COLO668 (cell line): ENCODE measurements at regions not wholly inside any gene's neighbourhood (a gene's known extent, or its start where the extent isn't known, plus 50 kb on each side); places are given as distances from the start of the nearest gene placed in this dataset.

Experiments
- DNase-seq: peaks from one replicate; lab custom pipeline; 2025; ENCODE audit not compliant: unreplicated experiment; lab: John Stamatoyannopoulos, UW

- no peak for DNase-seq
Measured at GRCh38 chr12:33323823-33324222, 115.8 kb downstream of the SYT10 start.

GRCh38 chr12:33322519-33322918 is 117.1 kb downstream of the SYT10 start:
- DNase-seq = no peak

- DNase-seq = no peak
Measured at GRCh38 chr12:33317746-33318145, 121.9 kb downstream of the SYT10 start.

- no peak for DNase-seq
Measured at GRCh38 chr12:33314223-33314622, 125.4 kb downstream of the SYT10 start.

- no peak for DNase-seq
Measured at GRCh38 chr12:33313476-33313875, 126.1 kb downstream of the SYT10 start.

- no peak for DNase-seq
Measured at GRCh38 chr12:33310471-33310870, 129.1 kb downstream of the SYT10 start.

- no peak for DNase-seq
Measured at GRCh38 chr12:33304176-33304575, 135.4 kb downstream of the SYT10 start.

- DNase-seq = no peak
Measured at GRCh38 chr12:33296529-33296928, 143.1 kb downstream of the SYT10 start.

- DNase-seq = no peak
Measured at GRCh38 chr12:33290703-33291102, 148.9 kb downstream of the SYT10 start.

- DNase-seq = no peak
Measured at GRCh38 chr12:33283054-33283453, 156.6 kb downstream of the SYT10 start.

- DNase-seq = no peak
Measured at GRCh38 chr12:33277376-33277775, 162.2 kb downstream of the SYT10 start.

GRCh38 chr12:33267641-33268040 is 172.0 kb downstream of the SYT10 start:
- DNase-seq = no peak

- no peak for DNase-seq
Measured at GRCh38 chr12:33265900-33266299, 173.7 kb downstream of the SYT10 start.

GRCh38 chr12:33265033-33265731 is 174.4 kb downstream of the SYT10 start:
- no peak for DNase-seq

GRCh38 chr12:33253178-33253577 is 186.4 kb downstream of the SYT10 start:
- no peak for DNase-seq

GRCh38 chr12:33251548-33251947 is 188.1 kb downstream of the SYT10 start:
- no peak for DNase-seq

GRCh38 chr12:33248364-33248763 is 191.3 kb downstream of the SYT10 start:
- no peak for DNase-seq

GRCh38 chr12:33247625-33248024 is 192.0 kb downstream of the SYT10 start:
- DNase-seq = no peak

- DNase-seq = no peak
Measured at GRCh38 chr12:33245434-33245833, 194.2 kb downstream of the SYT10 start.

- DNase-seq = no peak
Measured at GRCh38 chr12:33226671-33227070, 212.9 kb downstream of the SYT10 start.

GRCh38 chr12:33223956-33224355 is 215.7 kb downstream of the SYT10 start:
- no peak for DNase-seq

- no peak for DNase-seq
Measured at GRCh38 chr12:33222357-33222756, 217.3 kb downstream of the SYT10 start.

GRCh38 chr12:33205981-33206380 is 233.6 kb downstream of the SYT10 start:
- DNase-seq = no peak
